ENCODE measurements at regions not wholly inside any gene's neighbourhood (a gene's known extent, or its start where the extent isn't known, plus 50 kb on each side); places are given as distances from the start of the nearest gene placed in this dataset.
"Not testable (repeated sequence)": the region's sequence is repeated elsewhere in the genome, so short reads cannot be mapped to it uniquely, and the experiment has no call there.

DNA sequence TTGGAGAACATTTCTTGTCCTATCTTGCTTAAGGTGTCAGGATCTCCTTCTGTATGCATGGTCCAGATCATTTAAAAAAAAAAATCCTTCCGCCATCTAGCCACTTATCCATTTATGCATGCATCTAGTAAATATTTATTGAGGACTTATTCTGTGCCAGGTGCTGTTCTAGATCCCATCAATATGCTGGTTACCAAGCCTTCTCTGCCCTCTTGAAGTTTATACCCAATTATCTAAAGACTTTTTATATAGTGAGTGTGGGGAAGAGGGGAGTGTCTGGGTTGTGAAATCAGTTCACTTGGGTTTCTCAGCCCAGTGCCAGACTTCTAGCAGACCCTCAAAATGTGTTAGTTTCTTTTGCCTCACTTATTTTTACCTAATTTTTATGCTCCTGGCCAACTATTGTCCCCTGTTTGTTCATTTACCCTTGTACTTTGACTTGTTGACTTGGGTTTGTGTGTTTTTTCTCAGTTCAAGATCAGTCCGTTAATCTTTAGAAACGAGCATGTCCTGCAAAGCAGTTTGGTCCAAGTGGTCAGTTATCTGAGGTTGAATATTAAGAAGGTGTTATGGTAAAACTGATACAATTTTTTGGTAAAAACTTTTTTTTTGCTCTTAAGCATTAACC, 488.9 kb downstream of the PCNX1 start:
- no peak for DNase-seq (ENCODE audit: low read depth)

DNA sequence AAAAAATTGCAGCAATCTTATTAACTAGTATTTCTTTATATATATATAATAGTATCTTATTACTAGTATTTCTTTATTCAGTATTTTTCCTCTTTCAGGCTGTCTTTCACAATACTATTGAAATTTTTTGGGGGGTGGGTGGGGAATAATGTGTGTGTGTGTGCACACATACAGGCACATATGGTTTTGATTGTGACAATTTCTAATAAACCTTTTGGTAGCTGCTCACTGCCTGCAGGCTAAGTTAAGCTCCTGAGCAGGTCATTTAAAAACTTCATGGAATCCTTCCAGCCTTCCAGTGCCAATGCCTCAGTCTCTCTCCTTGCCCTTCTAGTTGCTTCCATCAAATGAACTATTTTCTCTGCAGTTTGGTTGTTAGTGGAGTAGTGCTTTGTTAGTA, 490.1 kb downstream of the PCNX1 start:
- no peak for DNase-seq (ENCODE audit: low read depth)

DNA sequence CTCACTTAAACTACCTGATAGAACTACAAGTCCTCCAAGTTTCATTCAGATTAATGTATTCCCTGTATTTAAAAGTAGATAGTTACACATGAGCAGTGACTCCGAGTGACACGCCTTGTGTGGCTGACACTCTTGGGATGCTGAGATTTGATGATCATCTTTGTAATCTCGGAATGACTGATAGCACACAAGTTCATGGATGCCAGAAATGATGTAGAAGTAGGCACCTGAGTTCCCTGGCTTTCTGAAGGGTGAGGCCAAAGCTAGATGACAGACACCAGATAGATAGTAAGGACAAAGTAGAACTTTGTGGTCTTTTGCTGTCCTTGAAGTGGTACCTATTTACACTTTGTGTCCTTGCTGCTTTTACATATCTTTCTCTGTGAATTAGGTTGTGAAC, 491.2 kb downstream of the PCNX1 start:
- no peak for DNase-seq (ENCODE audit: low read depth)

GRCh38 chr14:71399057-71399487, 491.8 kb downstream of the PCNX1 start:
- no peak for DNase-seq (ENCODE audit: low read depth)

GRCh38 chr14:71400871-71401321, 493.6 kb downstream of the PCNX1 start:
- no peak for DNase-seq (ENCODE audit: low read depth)

GRCh38 chr14:71402415-71402814, 495.2 kb downstream of the PCNX1 start:
- not testable (repeated sequence) for DNase-seq (ENCODE audit: low read depth)

DNA sequence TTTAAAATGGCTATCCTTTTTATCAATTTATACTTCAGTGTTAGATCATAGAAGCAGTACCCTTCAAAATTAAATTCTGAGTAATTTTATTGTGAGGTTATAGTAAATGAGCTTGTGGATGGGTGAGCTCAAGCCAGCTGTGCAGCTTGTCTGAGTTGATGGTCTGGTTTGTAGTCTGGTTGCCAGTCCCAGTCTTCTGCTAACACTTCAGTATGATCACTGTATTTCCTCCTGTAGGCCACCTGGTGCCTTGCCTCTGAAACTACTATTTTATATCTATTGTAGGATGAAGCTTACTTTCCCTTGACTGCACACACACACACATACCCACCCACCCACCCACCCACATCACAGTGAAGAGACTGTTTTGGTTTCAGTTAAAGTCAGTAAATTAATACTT, 496.4 kb downstream of the PCNX1 start:
- no peak for DNase-seq (ENCODE audit: low read depth)

- no peak for DNase-seq (ENCODE audit: low read depth)
Observed at GRCh38 chr14:71405676-71406075, 498.4 kb downstream of the PCNX1 start.

DNA sequence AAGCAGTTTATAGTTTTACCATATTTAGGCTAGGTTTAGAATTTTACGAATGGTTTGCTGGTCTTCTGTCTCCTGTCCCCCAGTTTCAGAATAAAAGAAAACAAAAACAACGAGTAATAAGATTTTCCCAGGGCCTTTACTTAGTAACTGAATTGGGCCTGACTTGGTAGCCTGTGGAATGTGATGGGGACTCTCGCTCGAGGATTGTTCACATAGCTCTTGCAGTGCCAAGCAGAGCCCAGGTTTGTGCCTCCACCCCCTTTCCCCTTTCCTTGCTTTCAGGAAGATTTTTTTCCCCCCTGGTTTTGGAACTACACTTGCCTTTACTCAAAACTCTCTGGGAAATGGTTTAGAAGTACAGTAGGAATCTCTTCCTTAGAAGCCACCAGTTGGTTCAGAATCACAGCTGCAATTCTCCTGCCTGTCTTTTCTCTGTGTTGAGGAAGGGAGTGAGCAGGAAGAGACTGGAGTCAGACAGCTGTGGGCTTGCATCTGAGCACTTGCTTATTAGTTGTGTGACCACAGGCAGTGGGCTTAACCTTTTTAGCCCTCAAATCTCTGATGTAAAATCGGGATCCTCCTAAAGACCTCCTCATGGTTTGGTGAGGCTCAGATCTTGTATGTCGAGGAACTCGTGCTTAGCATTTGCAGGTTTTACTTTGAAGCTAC, 501.2 kb downstream of the PCNX1 start:
- no peak for DNase-seq (ENCODE audit: low read depth)

DNA sequence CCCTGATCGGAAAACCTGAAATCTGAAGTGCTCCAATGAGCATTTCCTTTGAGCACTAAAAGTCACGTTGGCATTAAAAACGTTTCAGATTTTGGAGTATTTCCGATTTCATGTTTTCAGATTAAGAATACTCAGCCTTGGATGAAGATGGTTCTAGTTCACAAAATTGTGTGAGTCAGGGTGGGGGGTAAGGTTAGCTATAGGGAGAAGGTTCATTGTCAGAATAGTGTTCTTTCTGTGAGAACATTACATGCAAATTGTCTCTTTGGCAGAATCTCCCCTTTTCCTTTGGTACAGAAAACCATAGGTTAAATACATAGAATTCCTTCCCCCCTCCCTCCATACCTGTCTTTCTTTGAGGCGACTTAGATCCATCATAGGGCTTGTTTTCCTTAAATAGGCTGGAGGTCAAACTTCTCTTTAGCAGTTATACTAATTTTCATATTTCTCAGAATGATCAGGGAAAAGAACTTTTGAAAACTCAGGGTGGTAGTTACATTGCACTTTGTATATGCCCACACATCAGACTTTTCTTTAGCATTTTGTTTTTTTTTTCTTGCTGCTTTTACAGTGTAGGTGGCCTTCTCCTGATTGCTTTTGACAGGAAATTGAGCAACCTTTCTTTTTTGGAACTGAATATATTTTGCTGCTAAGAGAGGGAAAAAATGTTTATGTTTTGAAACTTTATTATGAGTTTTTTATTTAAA, 503.5 kb downstream of the PCNX1 start:
- DNase-seq (ENCODE audit: low read depth), result no peak

DNA sequence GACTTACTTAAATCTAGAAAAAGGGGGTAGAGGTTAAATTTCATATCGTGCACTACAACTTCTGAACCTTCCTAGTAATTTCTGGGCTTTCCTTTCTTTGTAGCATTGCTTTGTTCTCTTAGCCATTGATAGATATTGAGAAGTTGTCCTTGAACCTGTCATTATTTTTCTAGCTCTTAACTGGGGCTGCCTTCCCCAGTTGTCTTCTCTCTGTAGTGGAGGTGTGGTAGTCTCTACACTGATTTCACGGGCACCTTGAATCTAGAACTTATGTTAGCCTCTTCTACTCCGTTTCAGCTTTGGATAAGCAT, 504.0 kb downstream of the PCNX1 start:
- DNase-seq (ENCODE audit: low read depth), result no peak

DNA sequence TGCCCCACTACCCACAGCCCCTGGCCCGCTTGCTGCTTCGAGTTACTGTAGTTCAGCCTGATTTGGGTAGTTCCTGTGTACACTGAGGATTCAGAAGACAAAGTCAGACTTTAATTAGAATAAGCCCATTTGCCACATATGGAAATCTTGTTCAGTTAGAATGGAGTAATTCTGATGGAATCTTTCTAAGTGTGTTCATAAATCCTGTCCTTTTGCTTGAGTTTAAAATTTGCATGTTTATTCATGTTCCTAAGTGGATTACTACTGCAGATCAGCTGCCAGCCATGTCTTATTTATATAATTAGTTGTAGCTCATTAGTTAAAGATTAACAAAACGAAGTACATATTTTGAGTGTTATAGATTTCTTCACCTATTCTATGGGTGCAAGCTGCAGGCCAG, 504.5 kb downstream of the PCNX1 start:
- no peak for DNase-seq (ENCODE audit: low read depth)

GRCh38 chr14:71414631-71415403, 507.6 kb downstream of the PCNX1 start:
- DNase-seq (ENCODE audit: low read depth), result no peak

- DNase-seq (ENCODE audit: low read depth), result no peak
Observed at GRCh38 chr14:71415404-71415690, 508.1 kb downstream of the PCNX1 start.

- DNase-seq (ENCODE audit: low read depth), result no peak
Observed at GRCh38 chr14:71416392-71416791, 509.1 kb downstream of the PCNX1 start.

- no peak for DNase-seq (ENCODE audit: low read depth)
Observed at GRCh38 chr14:71418532-71419245, 511.4 kb downstream of the PCNX1 start.

DNA sequence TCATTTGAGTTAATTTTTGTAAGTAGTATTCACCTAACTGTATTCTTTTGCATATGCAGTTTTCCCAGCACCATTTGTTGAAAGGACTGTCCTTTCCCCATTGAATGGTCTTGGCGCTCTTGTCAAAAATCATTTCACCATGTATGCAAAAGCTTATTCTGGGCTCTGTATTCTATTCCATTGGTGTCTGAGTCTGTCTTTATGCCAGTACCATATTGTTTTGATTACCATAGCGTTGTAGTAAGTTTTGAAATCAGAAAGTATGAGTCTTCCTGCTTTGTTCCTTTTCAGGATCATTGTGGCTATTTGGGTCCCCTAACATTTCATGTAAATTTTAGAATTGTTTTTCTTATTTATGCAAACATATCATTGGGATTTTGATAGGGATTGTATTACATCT, 508.7 kb upstream of the RGS6 start:
- DNase-seq (ENCODE audit: low read depth), result no peak

GRCh38 chr14:71424941-71425340, 507.3 kb upstream of the RGS6 start:
- DNase-seq (ENCODE audit: low read depth), result no peak

DNA sequence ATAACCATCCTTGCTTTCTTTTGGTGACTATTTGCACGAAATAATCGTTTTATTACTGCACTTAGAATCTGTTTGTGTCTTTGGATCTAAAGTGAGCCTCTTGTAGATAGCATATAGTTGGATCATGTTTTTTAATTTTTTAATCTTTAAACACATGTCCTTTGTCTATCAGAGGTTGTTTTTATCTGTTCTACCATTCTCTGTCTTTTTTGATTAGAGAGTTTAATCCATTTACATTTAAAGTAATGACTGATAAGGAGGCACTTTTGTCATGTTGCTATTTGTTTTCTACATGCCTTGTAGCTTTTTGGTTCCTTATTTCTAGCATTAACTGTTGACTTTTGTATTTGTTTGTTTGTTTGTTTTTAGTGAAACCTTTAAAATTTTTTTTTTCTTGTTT, 506.2 kb upstream of the RGS6 start:
- DNase-seq (ENCODE audit: low read depth), result no peak

DNA sequence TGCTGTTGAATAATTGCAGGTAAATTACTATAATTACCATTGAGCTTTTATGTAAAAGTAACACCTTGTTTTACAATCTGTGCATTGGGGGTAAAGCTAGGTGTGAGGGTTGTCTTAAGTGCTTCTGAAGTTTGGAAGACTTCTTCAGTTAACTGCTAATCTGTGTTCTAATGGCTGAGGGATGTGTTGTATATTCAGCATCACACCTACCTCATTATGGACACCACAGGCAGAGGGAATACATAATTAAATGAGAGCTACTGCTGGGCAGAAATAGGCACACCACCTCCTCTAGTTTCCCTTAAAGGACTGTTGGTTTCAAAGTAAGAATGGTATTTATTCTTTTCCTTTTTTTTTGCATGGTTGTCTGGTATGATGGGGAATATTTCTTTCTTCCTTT, 502.3 kb upstream of the RGS6 start:
- no peak for DNase-seq (ENCODE audit: low read depth)

DNA sequence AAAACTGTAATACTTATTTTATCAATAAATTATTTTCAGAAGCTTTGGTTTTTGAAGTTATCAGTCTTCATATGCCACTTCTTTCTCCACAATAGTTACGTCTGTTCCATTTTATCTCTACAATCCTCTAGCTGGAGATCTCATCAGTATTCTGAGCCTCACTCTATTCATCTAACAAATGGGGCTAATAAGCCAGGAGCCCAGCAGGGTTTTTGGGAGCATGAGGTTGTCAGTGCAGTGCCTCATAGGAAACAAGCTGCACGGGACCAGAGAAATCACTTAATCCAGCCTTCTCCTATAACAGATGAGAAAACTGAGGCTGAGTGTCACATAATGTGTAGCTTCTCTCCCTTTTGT, 501.9 kb upstream of the RGS6 start:
- DNase-seq (ENCODE audit: low read depth), result no peak

DNA sequence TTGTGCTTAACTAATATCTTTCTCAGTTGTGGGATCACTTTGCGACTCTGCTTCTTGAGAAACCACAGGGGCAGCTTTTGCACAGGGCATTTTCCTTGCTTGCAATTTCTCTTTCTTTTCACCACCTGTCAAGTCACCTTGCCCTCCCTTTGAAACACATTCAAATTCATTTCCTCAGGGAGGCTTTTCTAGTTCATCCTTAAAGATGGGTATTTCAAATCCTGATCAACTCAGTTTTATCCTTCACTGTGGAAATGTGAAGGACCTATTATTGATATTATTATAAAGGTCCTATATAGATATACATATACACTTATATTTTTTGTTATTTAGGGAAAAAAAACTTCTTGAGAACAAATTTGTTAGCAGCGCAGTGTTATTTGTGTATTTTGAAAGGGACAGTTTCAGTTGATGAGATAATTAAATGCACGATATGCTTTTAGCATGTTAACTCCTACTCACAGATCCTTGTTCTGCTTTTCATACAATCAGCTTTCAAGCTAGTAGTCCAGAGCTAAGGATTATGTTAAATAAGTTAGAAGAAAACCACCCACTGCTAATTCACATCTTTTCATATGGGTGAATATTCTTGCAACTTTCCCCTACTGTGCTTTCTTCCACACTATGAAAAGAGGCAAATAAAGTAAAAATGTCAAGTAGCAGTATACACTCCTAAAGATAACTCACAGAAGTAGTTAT, 501.4 kb upstream of the RGS6 start:
- no peak for DNase-seq (ENCODE audit: low read depth)

All from activated T-cell treated with anti-CD3 and anti-CD28 coated beads for 1 hour (primary cell).